H1 (cell line): ENCODE measurements at regions not wholly inside any gene's neighbourhood (a gene's known extent, or its start where the extent isn't known, plus 50 kb on each side); places are given as distances from the start of the nearest gene placed in this dataset.

Source experiments
- CTCF ChIA-PET: fragments of 300-600 bp; sonication (Branson Sonifier 250); formaldehyde crosslinking; loops from one replicate; lab custom pipeline; 2021; ENCODE audit not compliant: partially characterized antibody; lab: Charles Lee
- POLR2A ChIA-PET: fragments of 300-600 bp; sonication (Branson Sonifier 250); formaldehyde crosslinking; loops from one replicate; lab custom pipeline; 2021; ENCODE audit warnings: inconsistent platforms; ENCODE audit not compliant: partially characterized antibody; lab: Charles Lee
- DNase-seq, 2 experiments: peaks; one replicate each; pipeline versions ENCODE4 v3.0.0 to v3.0.0-alpha.2; 2010 to 2022; ENCODE audit warnings: low spot score in 2 of 2, low read depth in 1 of 2, mixed read lengths in 1 of 2
- FAIRE-seq: peaks from 2 replicates; lab custom pipeline; 2011; peaks lifted over from hg19 to GRCh38; lab: Jason Lieb, UNC
- H2AFZ ChIP-seq: 2 replicates; pipeline ENCODE4 v1.8.1; 2012; ENCODE audit warnings: low read length, inconsistent platforms
- H2AK5ac ChIP-seq: 2 replicates; pipeline ENCODE4 v1.6.1; 2013; ENCODE audit warnings: low read depth, low read length
- H2BK120ac ChIP-seq: replicated peaks from 2 replicates; pipeline ENCODE3; 2013; ENCODE audit warnings: low read depth, low read length, inconsistent platforms
- H2BK12ac ChIP-seq: 2 replicates; pipeline ENCODE4 v1.6.1; 2013; ENCODE audit warnings: low read depth, low read length
- H2BK15ac ChIP-seq: 2 replicates; pipeline ENCODE4 v1.6.1; 2013; ENCODE audit warnings: low read length
- H2BK20ac ChIP-seq: 2 replicates; pipeline ENCODE4 v1.6.1; 2013; ENCODE audit warnings: low read length
- H2BK5ac ChIP-seq: 2 replicates; pipeline ENCODE4 v1.6.1; 2013; ENCODE audit warnings: low read depth, low read length
- H3K14ac ChIP-seq: 2 replicates; pipeline ENCODE4 v1.6.1; 2013; ENCODE audit warnings: inconsistent platforms; ENCODE audit not compliant: insufficient read length
- H3K18ac ChIP-seq: 2 replicates; pipeline ENCODE4 v1.6.1; 2013; ENCODE audit warnings: low read length; ENCODE audit errors: extremely low read depth
- H3K23ac ChIP-seq: 2 replicates; pipeline ENCODE4 v1.6.1; 2013; ENCODE audit warnings: inconsistent platforms; ENCODE audit not compliant: insufficient read length
- H3K23me2 ChIP-seq: 2 replicates; pipeline ENCODE4 v1.6.1; 2013; ENCODE audit warnings: low read depth, low read length
- H3K27ac ChIP-seq: 2 replicates; pipeline ENCODE4 v1.6.1; 2011; ENCODE audit warnings: low read depth, low read length, inconsistent platforms
- H3K27me3 ChIP-seq, 4 experiments: replicated peaks in 1 of 4; 1 replicate in 1 of 4; 2 replicates in 3 of 4; pipeline versions ENCODE4 v1.6.1 to v1.8.1; 2011 to 2013; ENCODE audit warnings: low read length in 3 of 4, mild to moderate bottlenecking in 3 of 4, inconsistent platforms in 2 of 4, mixed read lengths in 2 of 4, moderate library complexity in 1 of 4; ENCODE audit not compliant: control insufficient read depth in 3 of 4, insufficient read depth in 3 of 4; ENCODE audit errors: extremely low read depth in 1 of 4
- H3K36me3 ChIP-seq, 4 experiments: 2 replicates each; pipeline versions ENCODE4 v1.6.1 to v1.8.1; 2011 to 2013; ENCODE audit warnings: mild to moderate bottlenecking in 4 of 4, low read length in 3 of 4, moderate library complexity in 2 of 4, control low read depth in 1 of 4, inconsistent platforms in 1 of 4; ENCODE audit not compliant: insufficient read depth in 4 of 4, control insufficient read depth in 2 of 4
- H3K4ac ChIP-seq: replicated peaks from 2 replicates; pipeline ENCODE3; 2013; ENCODE audit warnings: low read length, low read depth, mixed read lengths, inconsistent platforms; ENCODE audit not compliant: insufficient read length
- H3K4me1 ChIP-seq, 4 experiments: replicated peaks in 1 of 4; 1 replicate in 1 of 4; 2 replicates in 3 of 4; pipeline versions ENCODE4 v1.6.1 to v1.8.1; 2011 to 2013; ENCODE audit warnings: low read length in 3 of 4, inconsistent platforms in 2 of 4, mixed read lengths in 1 of 4; ENCODE audit not compliant: insufficient read depth in 4 of 4, control insufficient read depth in 3 of 4
- H3K4me2 ChIP-seq, 2 experiments: 2 replicates each; pipeline versions ENCODE4 v1.6.1 to v1.8.1; 2011 to 2013; ENCODE audit warnings: low read depth in 2 of 2, low read length in 2 of 2, control low read depth in 1 of 2, inconsistent platforms in 1 of 2, mild to moderate bottlenecking in 1 of 2; ENCODE audit not compliant: insufficient read depth in 1 of 2
- H3K4me3 ChIP-seq, 4 experiments: fragments of 200-600, 300-600 bp in 1 of 4; sonication (generic), shearing (Covaris generic), sonication (Bioruptor Twin) in 1 of 4; 2 replicates each; pipeline versions ENCODE4 v1.5.1 to v1.8.1; 2011 to 2016; ENCODE audit warnings: low read length in 4 of 4, low read depth in 3 of 4, control low read depth in 2 of 4, inconsistent platforms in 2 of 4, mild to moderate bottlenecking in 2 of 4, mixed read lengths in 1 of 4, moderate library complexity in 1 of 4; ENCODE audit not compliant: insufficient read depth in 2 of 4; ENCODE audit errors: extremely low read depth in 1 of 4
- H3K56ac ChIP-seq: replicated peaks from 2 replicates; pipeline ENCODE3; 2013; ENCODE audit warnings: low read depth, mild to moderate bottlenecking, mixed read lengths, low read length, inconsistent platforms; ENCODE audit not compliant: insufficient read length
- H3K79me1 ChIP-seq: 2 replicates; pipeline ENCODE4 v1.6.1; 2013; ENCODE audit warnings: low read depth, low read length, control low read depth
- H3K79me2 ChIP-seq, 2 experiments: 2 replicates each; pipeline versions ENCODE4 v1.6.1 to v1.8.1; 2012 to 2013; ENCODE audit warnings: low read length in 2 of 2, mild to moderate bottlenecking in 2 of 2, inconsistent platforms in 1 of 2; ENCODE audit not compliant: insufficient read depth in 2 of 2, control insufficient read depth in 1 of 2
- H3K9ac ChIP-seq, 4 experiments: replicated peaks in 1 of 4; 1 replicate in 1 of 4; 2 replicates in 3 of 4; pipeline versions ENCODE4 v1.6.1 to v1.8.1; 2011 to 2013; ENCODE audit warnings: low read depth in 3 of 4, low read length in 3 of 4, control low read depth in 2 of 4, mild to moderate bottlenecking in 2 of 4, moderate library complexity in 2 of 4, inconsistent platforms in 1 of 4; ENCODE audit errors: extremely low read depth in 1 of 4
- H3K9me3 ChIP-seq, 2 experiments: 2 replicates each; pipeline versions ENCODE4 v1.6.1 to v1.8.1; 2012 to 2013; ENCODE audit warnings: mild to moderate bottlenecking in 2 of 2, moderate library complexity in 2 of 2, control low read depth in 1 of 2, inconsistent platforms in 1 of 2, low read depth in 1 of 2, low read length in 1 of 2, mixed read lengths in 1 of 2; ENCODE audit not compliant: insufficient read depth in 2 of 2
- H4K20me1 ChIP-seq, 2 experiments: replicated peaks in 1 of 2; 2 replicates each; pipeline versions ENCODE3 to v1.8.1; 2011 to 2013; ENCODE audit warnings: inconsistent platforms in 2 of 2, low read length in 2 of 2, mild to moderate bottlenecking in 1 of 2; ENCODE audit not compliant: insufficient read depth in 2 of 2, control insufficient read depth in 1 of 2
- H4K5ac ChIP-seq: 2 replicates; pipeline ENCODE4 v1.6.1; 2013; ENCODE audit warnings: low read length, low read depth, mixed read lengths, inconsistent platforms; ENCODE audit not compliant: insufficient read length
- H4K8ac ChIP-seq: 2 replicates; pipeline ENCODE4 v1.8.0; 2013; ENCODE audit warnings: mild to moderate bottlenecking, moderate library complexity, low read length, inconsistent platforms; ENCODE audit not compliant: insufficient read depth; ENCODE audit errors: extremely low read depth
- H4K91ac ChIP-seq: replicated peaks from 2 replicates; pipeline ENCODE3; 2013; ENCODE audit warnings: low read length, mixed read lengths, inconsistent platforms; ENCODE audit not compliant: insufficient read length
- BRCA1 ChIP-seq: IDR thresholded peaks from 2 replicates; pipeline ENCODE4 v1.6.1; 2012; ENCODE audit warnings: low read depth, low read length, improper control_type of control experiment
- CREB1 ChIP-seq: IDR thresholded peaks from 2 replicates; pipeline ENCODE4 v1.6.1; 2012; ENCODE audit warnings: inconsistent platforms
- JUND ChIP-seq: IDR thresholded peaks from 2 replicates; pipeline ENCODE4 v1.6.1; 2011; ENCODE audit warnings: mild to moderate bottlenecking, improper control_type of control experiment, low read length
- NRF1 ChIP-seq: IDR thresholded peaks from 2 replicates; pipeline ENCODE4 v1.6.1; 2011; ENCODE audit warnings: mild to moderate bottlenecking, low read depth, low read length, improper control_type of control experiment
- SIX5 ChIP-seq: IDR thresholded peaks from 2 replicates; pipeline ENCODE4 v1.6.1; 2011; ENCODE audit warnings: mild to moderate bottlenecking, low read depth, low read length
- SUZ12 ChIP-seq: fragments of 200-600 bp; sonication (generic); IDR thresholded peaks from 2 replicates; pipeline ENCODE4 v1.6.1; 2012; ENCODE audit warnings: mild to moderate bottlenecking, inconsistent platforms, low read length, moderate library complexity, mixed read lengths
- TCF12 ChIP-seq: IDR thresholded peaks from 2 replicates; pipeline ENCODE4 v1.6.1; 2011; ENCODE audit warnings: low read depth, mild to moderate bottlenecking, low read length
- TEAD4 ChIP-seq: IDR thresholded peaks from 2 replicates; pipeline ENCODE4 v1.6.1; 2012; ENCODE audit warnings: low read depth, low read length, inconsistent platforms, mixed read lengths
- ZNF274 ChIP-seq: IDR thresholded peaks from 2 replicates; pipeline ENCODE4 v1.7.0; 2012; ENCODE audit warnings: low read length, borderline replicate concordance; ENCODE audit errors: extremely low read depth
- WGBS, 2 experiments: shearing (Covaris generic) in 1 of 2; methylation state at CpG; one replicate each; pipeline versions ENCODE4 v1.1.6 to v1.1.7; 2013 to 2015; ENCODE audit warnings: low lambda C conversion rate in 2 of 2, mixed read lengths in 2 of 2, inconsistent platforms in 1 of 2, low coverage in 1 of 2, missing lambda C conversion rate in 1 of 2; ENCODE audit not compliant: insufficient replicate concordance in 2 of 2, insufficient coverage in 1 of 2, insufficient read length in 1 of 2; ENCODE audit errors: extremely low coverage in 1 of 2, missing lambda C conversion rate in 1 of 2; 5-methylcytosine and 5-hydroxymethylcytosine counted together
- TF ChIP-seq, protein P1 (sequence below): IDR thresholded peaks from 2 replicates; pipeline ENCODE4 v1.6.1; 2012; ENCODE audit warnings: low read length, inconsistent platforms
- TF ChIP-seq, protein P2 (sequence below): IDR thresholded peaks from 2 replicates; pipeline ENCODE4 v1.6.1; 2011; ENCODE audit warnings: low read length, improper control_type of control experiment
- TF ChIP-seq, protein P3 (sequence below): IDR thresholded peaks from 2 replicates; pipeline ENCODE4 v1.6.1; 2011; ENCODE audit warnings: low read depth, mild to moderate bottlenecking, low read length; ENCODE audit not compliant: insufficient read depth

DNA sequence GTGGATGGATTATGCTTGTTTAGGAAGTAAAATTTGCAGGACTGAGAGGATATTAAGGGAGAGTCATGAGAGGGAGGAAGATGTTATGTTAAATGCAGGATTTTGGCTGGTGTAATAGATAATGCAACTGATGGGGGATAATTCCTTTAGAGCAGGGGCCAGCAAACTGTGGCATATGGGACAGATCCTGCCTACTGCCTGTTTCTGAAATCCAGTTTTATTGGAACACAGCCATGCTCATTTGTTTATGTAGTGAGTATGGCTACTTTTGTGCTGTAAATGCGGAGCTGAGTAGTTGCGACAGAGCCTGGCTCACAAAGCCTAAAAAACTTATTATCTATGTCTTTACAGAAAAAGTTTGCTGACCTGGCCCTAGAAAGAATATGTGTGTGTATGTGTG is 66.6 kb upstream of the MPPED2 start:
- Histone ChIP-seq H3K4me2 (no peak overlapping the region), H3K23me2 (no peaks in the 10 kb centered on the region; the same call in 1 of the 2 replicates), H3K36me3 (no peaks in the 10 kb centered on the region), H3K23ac (no peak overlapping the region), H4K20me1 (no peaks in the 10 kb centered on the region), H2BK12ac (no peak overlapping the region), H3K27ac (no peak overlapping the region), H3K9ac (no peak overlapping the region), H3K4me3 (no peak overlapping the region), H4K5ac (no peak overlapping the region), H3K18ac (no peak overlapping the region), H4K91ac (no peak overlapping the region), H4K8ac (no peak overlapping the region), H3K9me3 (no peaks in the 10 kb centered on the region), H2BK15ac (no peak overlapping the region), H2AFZ (no peak overlapping the region), H2AK5ac (no peak overlapping the region), H3K27me3 (no peaks in the 10 kb centered on the region), H2BK20ac (no peak overlapping the region), H3K79me1 (no peaks in the 10 kb centered on the region), H3K56ac (no peak overlapping the region), H3K14ac (no peak overlapping the region), H2BK5ac (no peak overlapping the region), H3K79me2 (no peaks in the 10 kb centered on the region), H3K4me1 (no peaks in the 10 kb centered on the region), H2BK120ac (no peak overlapping the region)
- WGBS, 2 experiments = 93% methylated on average over 2 of the region's 2 CpGs; no CpG with 5 or more reads in 1 of the 2 experiments
- CTCF ChIA-PET = interaction anchor here (0.9 kb wide), 1 partner anchor 10 kb away, joined by 4 read pairs; no protein-coding TSS in a partner anchor
- no peak for FAIRE-seq
- POLR2A ChIA-PET = interaction anchor here (0.7 kb wide), 1 partner anchor 172 kb away, joined by 3 read pairs; no protein-coding TSS in a partner anchor
- TF ChIP-seq, protein P1, sequence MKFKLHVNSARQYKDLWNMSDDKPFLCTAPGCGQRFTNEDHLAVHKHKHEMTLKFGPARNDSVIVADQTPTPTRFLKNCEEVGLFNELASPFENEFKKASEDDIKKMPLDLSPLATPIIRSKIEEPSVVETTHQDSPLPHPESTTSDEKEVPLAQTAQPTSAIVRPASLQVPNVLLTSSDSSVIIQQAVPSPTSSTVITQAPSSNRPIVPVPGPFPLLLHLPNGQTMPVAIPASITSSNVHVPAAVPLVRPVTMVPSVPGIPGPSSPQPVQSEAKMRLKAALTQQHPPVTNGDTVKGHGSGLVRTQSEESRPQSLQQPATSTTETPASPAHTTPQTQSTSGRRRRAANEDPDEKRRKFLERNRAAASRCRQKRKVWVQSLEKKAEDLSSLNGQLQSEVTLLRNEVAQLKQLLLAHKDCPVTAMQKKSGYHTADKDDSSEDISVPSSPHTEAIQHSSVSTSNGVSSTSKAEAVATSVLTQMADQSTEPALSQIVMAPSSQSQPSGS = no peak
- TF ChIP-seq NRF1 = no peak
- no peak for TF ChIP-seq ZNF274
- TF ChIP-seq BRCA1 = no peak
- TF ChIP-seq JUND = no peak
- no peak for TF ChIP-seq TEAD4
- TF ChIP-seq SUZ12 = no peak
- TF ChIP-seq, protein P2, sequence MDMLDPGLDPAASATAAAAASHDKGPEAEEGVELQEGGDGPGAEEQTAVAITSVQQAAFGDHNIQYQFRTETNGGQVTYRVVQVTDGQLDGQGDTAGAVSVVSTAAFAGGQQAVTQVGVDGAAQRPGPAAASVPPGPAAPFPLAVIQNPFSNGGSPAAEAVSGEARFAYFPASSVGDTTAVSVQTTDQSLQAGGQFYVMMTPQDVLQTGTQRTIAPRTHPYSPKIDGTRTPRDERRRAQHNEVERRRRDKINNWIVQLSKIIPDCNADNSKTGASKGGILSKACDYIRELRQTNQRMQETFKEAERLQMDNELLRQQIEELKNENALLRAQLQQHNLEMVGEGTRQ = no peak
- no peak for TF ChIP-seq TCF12
- no peak for TF ChIP-seq CREB1
- TF ChIP-seq SIX5 = no peak
- TF ChIP-seq, protein P3, sequence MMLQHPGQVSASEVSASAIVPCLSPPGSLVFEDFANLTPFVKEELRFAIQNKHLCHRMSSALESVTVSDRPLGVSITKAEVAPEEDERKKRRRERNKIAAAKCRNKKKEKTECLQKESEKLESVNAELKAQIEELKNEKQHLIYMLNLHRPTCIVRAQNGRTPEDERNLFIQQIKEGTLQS = no peak
- TF ChIP-seq, all 59 proteins: peak for 0
- H3K4ac ChIP-seq = no peak overlapping the region
- DNase-seq = no peak
